Adrenal gland (tissue), 9 donors: ENCODE measurements at regions not wholly inside any gene's neighbourhood (a gene's known extent, or its start where the extent isn't known, plus 50 kb on each side); places are given as distances from the start of the nearest gene placed in this dataset.

Experiments
- DNase-seq, 7 donors: peaks; one replicate each; pipeline ENCODE4 v3.0.0-alpha.2; 2019 to 2020
- H3K27ac ChIP-seq, 5 donors: fragments of 200-600 bp; sonication (generic) in 4 of 5; 1 replicate in 3 of 5; 2 replicates in 2 of 5; pipeline versions ENCODE4 v1.5.1 to v1.8.0; 2016 to 2020; ENCODE audit warnings: mild to moderate bottlenecking in 1 of 5
- H3K27me3 ChIP-seq: fragments of 200-600 bp; 2 replicates; pipeline ENCODE4 v1.8.0; 2021
- H3K36me3 ChIP-seq, 2 donors: fragments of 200-600 bp; replicated peaks in 1 of 2; 1 replicate in 1 of 2; 2 replicates in 1 of 2; pipeline versions ENCODE4 v1.5.1 to v1.8.0; 2018 to 2022
- H3K4me1 ChIP-seq, 2 donors: fragments of 200-600 bp; replicated peaks in 1 of 2; 1 replicate in 1 of 2; 2 replicates in 1 of 2; pipeline versions ENCODE4 v1.5.1 to v1.8.0; 2018 to 2021
- H3K4me3 ChIP-seq, 4 donors: fragments of 200-600 bp; sonication (generic) in 3 of 4; one replicate each; pipeline ENCODE4 v1.5.1; 2016 to 2018
- H3K9me3 ChIP-seq, 3 donors: fragments of 200-600 bp; sonication (generic) in 1 of 3; replicated peaks in 1 of 3; 1 replicate in 2 of 3; 2 replicates in 1 of 3; pipeline versions ENCODE4 v1.5.1 to v1.8.0; 2016 to 2021
- CTCF ChIP-seq, 6 experiments: fragments of 450-650 bp in 4 of 6; fragments of 200-600 bp in 2 of 6; sonication (generic) in 1 of 6; IDR thresholded peaks; 1 replicate in 5 of 6; 2 replicates in 1 of 6; pipeline versions ENCODE4 v1.5.1 to v1.8.0; 2016 to 2021; ENCODE audit warnings: antibody characterized with exemption in 6 of 6, mild to moderate bottlenecking in 2 of 6, moderate library complexity in 1 of 6
- POLR2A ChIP-seq, 2 donors: fragments of 450-650 bp; IDR thresholded peaks; one replicate each; pipeline ENCODE4 v1.6.1; 2017; ENCODE audit warnings: antibody characterized with exemption in 2 of 2, mild to moderate bottlenecking in 2 of 2, moderate library complexity in 1 of 2
- WGBS, 4 donors: extraction: QIAGEN DNeasy Blood & Tissue Kit in 2 of 4; methylation state at CpG; one replicate each; pipeline versions ENCODE4 v1.1.5 to v1.1.7; 2013 to 2017; 5-methylcytosine and 5-hydroxymethylcytosine counted together
- intact Hi-C, 2 donors: fragments of 100-400 bp; cut with DNase I; formaldehyde crosslinking; loops; one replicate each; pipeline versions ENCODE4 v1.14.1 to v1.15.0; 2022 to 2023
- donor health status: healthy with polysubstance abuse.
- donor health status: Bipolar disorder and iron deficiency.
- donor health status: DM: yes; HTN: yes; CAD: no.
- donor health status: DM: no; HTN: no; CAD: no.
- donor health status: DM: no; HTN: no; CAD: no.

DNA sequence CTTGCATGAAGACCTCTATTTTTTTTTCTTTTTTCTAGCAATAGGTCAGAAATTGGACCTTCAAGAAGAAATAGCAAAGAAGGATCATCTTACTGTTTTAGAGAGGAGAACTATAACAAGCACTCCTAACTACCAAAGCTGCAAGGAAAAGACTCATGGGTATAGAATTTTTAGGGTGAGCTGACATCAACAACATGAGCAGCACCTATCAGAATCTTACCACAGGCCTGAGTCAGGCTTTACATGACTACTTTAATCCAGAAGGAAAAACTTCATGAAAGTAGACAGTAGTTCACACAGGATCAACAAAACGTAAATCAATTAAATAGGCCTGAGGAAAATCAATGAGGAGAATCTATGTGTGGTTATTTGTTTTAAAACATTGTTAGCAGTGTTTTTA, 130.5 kb downstream of the FAM76B start:
- intact Hi-C loops, result no loop called here
- H3K9me3 ChIP-seq, result no peaks in the 10 kb centered on the region
- H3K4me1 ChIP-seq, result no peaks in the 10 kb centered on the region
- no peak overlapping the region for H3K4me3 ChIP-seq
- no peak overlapping the region for H3K27ac ChIP-seq
- WGBS, 4 donors, result 68 to 95% (median 75%) methylated on average over 1 of the region's 1 CpG
- H3K36me3 ChIP-seq, result no peaks in the 10 kb centered on the region
- no peaks in the 10 kb centered on the region for H3K27me3 ChIP-seq
- DNase-seq, result no peak
- TF ChIP-seq POLR2A (IDR thresholded peaks at IDR 0.05), result no peak

DNA sequence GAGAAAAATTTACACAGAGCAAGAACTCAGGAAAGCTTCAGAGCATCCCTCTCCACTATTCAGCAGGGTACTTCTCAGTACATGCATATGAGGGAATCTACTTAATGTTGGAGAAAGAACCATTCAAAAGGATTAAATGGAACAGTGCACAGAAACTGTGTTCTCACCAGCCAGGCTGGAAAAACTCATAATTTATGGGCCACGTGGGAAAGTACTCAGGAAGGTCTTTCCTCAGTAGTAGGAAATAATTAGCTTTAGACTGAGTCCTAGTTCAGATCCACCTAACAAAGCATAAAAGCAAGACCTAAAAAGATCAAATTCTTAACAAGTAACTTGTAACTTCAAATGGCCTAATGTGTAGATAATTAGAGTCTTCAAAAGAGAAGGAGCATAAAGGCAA, 134.0 kb downstream of the FAM76B start:
- Histone ChIP-seq H3K4me3 (no peak overlapping the region), H3K36me3 (no peaks in the 10 kb centered on the region), H3K27me3 (no peaks in the 10 kb centered on the region), H3K4me1 (no peaks in the 10 kb centered on the region), H3K27ac (no peak overlapping the region), H3K9me3 (no peaks in the 10 kb centered on the region)
- intact Hi-C loops, result no loop called here
- no peak for DNase-seq
- no peak for TF ChIP-seq POLR2A (IDR thresholded peaks at IDR 0.05)
- no peak for TF ChIP-seq CTCF (IDR thresholded peaks at IDR 0.05)
- WGBS, 4 donors, result 24 to 54% (median 44%) methylated on average over 1 of the region's 1 CpG

GRCh38 chr11:95653680-95654079, 135.9 kb downstream of the FAM76B start:
- no peak for DNase-seq
- intact Hi-C loops, result no loop called here
- Histone ChIP-seq H3K36me3 (no peaks in the 10 kb centered on the region), H3K9me3 (no peaks in the 10 kb centered on the region), H3K27ac (no peak overlapping the region), H3K27me3 (no peaks in the 10 kb centered on the region), H3K4me1 (no peaks in the 10 kb centered on the region), H3K4me3 (no peak overlapping the region)
- WGBS, 4 donors, result 83 to 95% (median 87%) methylated on average over 1 of the region's 1 CpG
- TF ChIP-seq POLR2A (IDR thresholded peaks at IDR 0.05) (no peak), CTCF (IDR thresholded peaks at IDR 0.05) (no peak)

DNA sequence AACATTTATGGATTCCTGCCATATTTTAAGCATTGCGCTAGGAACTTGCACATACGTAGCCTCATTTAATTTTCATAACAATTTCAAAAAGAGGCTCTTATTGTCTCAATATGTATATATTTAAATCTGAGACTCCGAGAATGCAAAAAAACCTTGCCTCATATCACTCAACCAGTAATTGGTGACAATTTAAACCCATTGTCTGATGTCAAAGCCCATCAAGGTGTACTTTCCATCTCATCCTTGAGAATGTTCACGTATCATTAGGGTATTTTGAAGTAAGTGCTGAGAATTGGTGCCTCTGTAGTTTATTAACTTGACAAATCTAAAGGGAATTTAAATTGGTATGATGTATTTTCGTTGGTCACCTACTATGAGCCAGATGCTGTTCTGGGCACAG, 136.5 kb downstream of the FAM76B start:
- TF ChIP-seq POLR2A (IDR thresholded peaks at IDR 0.05) (no peak), CTCF (IDR thresholded peaks at IDR 0.05) (no peak)
- intact Hi-C loops, result no loop called here
- DNase-seq, result no peak
- WGBS, 4 donors, result 88 to 90% (median 89%) methylated on average over 5 of the region's 5 CpGs
- no peaks in the 10 kb centered on the region for H3K27me3 ChIP-seq
- no peak overlapping the region for H3K27ac ChIP-seq
- H3K36me3 ChIP-seq, result no peaks in the 10 kb centered on the region
- no peak overlapping the region for H3K4me3 ChIP-seq
- no peaks in the 10 kb centered on the region for H3K4me1 ChIP-seq
- no peaks in the 10 kb centered on the region for H3K9me3 ChIP-seq

- H3K4me1 ChIP-seq, result no peaks in the 10 kb centered on the region
- no peak for DNase-seq
- no peak overlapping the region for H3K27ac ChIP-seq
- intact Hi-C loops, result no loop called here
- WGBS, 4 donors, result 45 to 57% (median 51%) methylated on average over 3 of the region's 3 CpGs
- H3K27me3 ChIP-seq, result no peaks in the 10 kb centered on the region
- no peaks in the 10 kb centered on the region for H3K9me3 ChIP-seq
- TF ChIP-seq POLR2A (IDR thresholded peaks at IDR 0.05) (no peak), CTCF (IDR thresholded peaks at IDR 0.05) (no peak)
- no peak overlapping the region for H3K4me3 ChIP-seq
- no peaks in the 10 kb centered on the region for H3K36me3 ChIP-seq
Observed at GRCh38 chr11:95652002-95652472, 137.5 kb downstream of the FAM76B start.
